MM.1S (cell line): ENCODE measurements at regions not wholly inside any gene's neighbourhood (a gene's known extent, or its start where the extent isn't known, plus 50 kb on each side); places are given as distances from the start of the nearest gene placed in this dataset.

ENCODE experiments used
- DNase-seq: peaks from one replicate; pipeline ENCODE4 v3.0.0-alpha.2; 2015
- H2AFZ ChIP-seq: fragments of 300-600 bp; sonication (generic); 2 replicates; pipeline ENCODE4 v1.6.0; 2016; ENCODE audit warnings: antibody characterized with exemption, low read length
- H3F3A ChIP-seq: fragments of 300-600 bp; sonication (generic); 2 replicates; pipeline ENCODE4 v1.6.1; 2016; ENCODE audit warnings: mild to moderate bottlenecking, antibody characterized with exemption, low read length, moderate library complexity, mixed read lengths; ENCODE audit not compliant: insufficient read depth
- H3K27ac ChIP-seq: fragments of 300-600 bp; sonication (generic); 2 replicates; pipeline ENCODE4 v1.5.1; 2016; ENCODE audit warnings: mild to moderate bottlenecking, low read length
- H3K27me3 ChIP-seq: fragments of 300-600 bp; sonication (generic); replicated peaks from 2 replicates; pipeline ENCODE4 v1.6.0; 2016; ENCODE audit warnings: low read length; ENCODE audit not compliant: insufficient read depth
- H3K36me3 ChIP-seq: fragments of 300-600 bp; sonication (generic); replicated peaks from 2 replicates; pipeline ENCODE4 v1.6.1; 2016; ENCODE audit warnings: mild to moderate bottlenecking, low read length, mixed read lengths; ENCODE audit not compliant: insufficient read depth
- H3K4me1 ChIP-seq: fragments of 300-600 bp; sonication (generic); 2 replicates; pipeline ENCODE4 v1.6.1; 2016; ENCODE audit warnings: low read length, mixed read lengths
- H3K4me2 ChIP-seq: fragments of 300-600 bp; sonication (generic); 2 replicates; pipeline ENCODE4 v1.6.0; 2016; ENCODE audit warnings: low read depth, low read length
- H3K4me3 ChIP-seq: fragments of 300-600 bp; sonication (generic); 2 replicates; pipeline ENCODE4 v1.5.1; 2016; ENCODE audit warnings: low read length, mixed read lengths
- H3K79me2 ChIP-seq: fragments of 300-600 bp; sonication (generic); 2 replicates; pipeline ENCODE4 v1.6.1; 2016; ENCODE audit warnings: mixed run types, low read length, mixed read lengths
- H3K9ac ChIP-seq: fragments of 300-600 bp; sonication (generic); 2 replicates; pipeline ENCODE4 v1.6.1; 2016; ENCODE audit warnings: low read length, mixed read lengths
- H3K9me2 ChIP-seq: fragments of 300-600 bp; sonication (generic); replicated peaks from 2 replicates; pipeline ENCODE4 v1.6.1; 2016; ENCODE audit warnings: mild to moderate bottlenecking, low read length, mixed read lengths; ENCODE audit not compliant: insufficient read depth
- H3K9me3 ChIP-seq: fragments of 300-600 bp; sonication (generic); replicated peaks from 2 replicates; pipeline ENCODE4 v1.6.1; 2016; ENCODE audit warnings: mild to moderate bottlenecking, low read length, mixed read lengths; ENCODE audit not compliant: insufficient read depth
- H4K20me1 ChIP-seq: fragments of 300-600 bp; sonication (generic); 2 replicates; pipeline ENCODE4 v1.6.1; 2016; ENCODE audit warnings: mild to moderate bottlenecking, low read length, moderate library complexity, mixed read lengths; ENCODE audit not compliant: insufficient read depth
- CTCF ChIP-seq: fragments of 300-600 bp; sonication (generic); IDR thresholded peaks from 2 replicates; pipeline ENCODE4 v1.5.1; 2016; ENCODE audit warnings: antibody characterized with exemption, low read length, mixed read lengths
- EZH2 ChIP-seq: fragments of 300-600 bp; sonication (generic); optimal IDR thresholded peaks from 2 replicates; pipeline ENCODE3; 2017; ENCODE audit warnings: low read depth, mild to moderate bottlenecking, antibody characterized with exemption, low read length, mixed read lengths
- EZH2phosphoT487 ChIP-seq: fragments of 300-600 bp; sonication (generic); IDR thresholded peaks from 2 replicates; pipeline ENCODE4 v1.6.1; 2018; ENCODE audit warnings: antibody characterized with exemption, low read length

- H3K4me2 ChIP-seq, result no peak overlapping the region
Observed at GRCh38 chr16:6193718-6194117, 1096.1 kb upstream of the EEF2KMT start.

GRCh38 chr16:6192984-6193383 is 1095.4 kb upstream of the EEF2KMT start:
- Histone ChIP-seq H3K9me2 (no peaks in the 10 kb centered on the region), H3K4me1 (no peaks in the 10 kb centered on the region), H4K20me1 (no peaks in the 10 kb centered on the region), H3K27me3 (no peaks in the 10 kb centered on the region), H3K27ac (no peak overlapping the region), H3K79me2 (no peaks in the 10 kb centered on the region), H3K4me3 (no peak overlapping the region), H2AFZ (no peak overlapping the region), H3K4me2 (no peak overlapping the region), H3K36me3 (no peaks in the 10 kb centered on the region), H3K9me3 (no peaks in the 10 kb centered on the region), H3K9ac (no peak overlapping the region), H3F3A (no peaks in the 10 kb centered on the region)
- TF ChIP-seq EZH2 (no peak), EZH2phosphoT487 (no peak), CTCF (no peak)
- DNase-seq, result no peak

More at GRCh38 chr16:6193718-6194117, 1096.1 kb upstream of the EEF2KMT start:
- Histone ChIP-seq H3K27ac (no peak overlapping the region), H3K4me3 (no peak overlapping the region), H2AFZ (no peak overlapping the region), H3K4me1 (no peaks in the 10 kb centered on the region), H3K9me3 (no peaks in the 10 kb centered on the region), H3K79me2 (no peaks in the 10 kb centered on the region), H4K20me1 (no peaks in the 10 kb centered on the region), H3K9me2 (no peaks in the 10 kb centered on the region), H3K36me3 (no peaks in the 10 kb centered on the region), H3K9ac (no peak overlapping the region), H3K27me3 (no peaks in the 10 kb centered on the region), H3F3A (no peaks in the 10 kb centered on the region)
- DNase-seq, result peak; percentile 48
- no peak for TF ChIP-seq CTCF
- no peak for TF ChIP-seq EZH2phosphoT487
- TF ChIP-seq EZH2, result no peak

GRCh38 chr16:6192532-6192931 is 1094.9 kb upstream of the EEF2KMT start:
- H3K27me3 ChIP-seq, result no peaks in the 10 kb centered on the region
- H3K4me1 ChIP-seq, result no peaks in the 10 kb centered on the region
- TF ChIP-seq EZH2phosphoT487 (no peak), EZH2 (no peak), CTCF (no peak)
- H2AFZ ChIP-seq, result no peak overlapping the region
- H3K79me2 ChIP-seq, result no peaks in the 10 kb centered on the region
- H3K4me3 ChIP-seq, result no peak overlapping the region
- no peak overlapping the region for H3K9ac ChIP-seq
- H3K27ac ChIP-seq, result no peak overlapping the region
- no peaks in the 10 kb centered on the region for H3K9me2 ChIP-seq
- no peaks in the 10 kb centered on the region for H4K20me1 ChIP-seq
- DNase-seq, result no peak
- H3K9me3 ChIP-seq, result no peaks in the 10 kb centered on the region
- no peaks in the 10 kb centered on the region for H3K36me3 ChIP-seq
- H3F3A ChIP-seq, result no peaks in the 10 kb centered on the region
- no peak overlapping the region for H3K4me2 ChIP-seq
